HG03469 (cell line): ENCODE measurements at regions not wholly inside any gene's neighbourhood (a gene's known extent, or its start where the extent isn't known, plus 50 kb on each side); places are given as distances from the start of the nearest gene placed in this dataset.
"Not testable (repeated sequence)": the region's sequence is repeated elsewhere in the genome, so short reads cannot be mapped to it uniquely, and the experiment has no call there.

Experiments used
- ATAC-seq: cut with Tn5 transposase; IDR thresholded peaks from one replicate; pipeline ENCODE4 v1.9.1; 2021; ENCODE audit warnings: mild to moderate bottlenecking, moderate library complexity, moderate number of reproducible peaks; ENCODE audit not compliant: unreplicated experiment

DNA sequence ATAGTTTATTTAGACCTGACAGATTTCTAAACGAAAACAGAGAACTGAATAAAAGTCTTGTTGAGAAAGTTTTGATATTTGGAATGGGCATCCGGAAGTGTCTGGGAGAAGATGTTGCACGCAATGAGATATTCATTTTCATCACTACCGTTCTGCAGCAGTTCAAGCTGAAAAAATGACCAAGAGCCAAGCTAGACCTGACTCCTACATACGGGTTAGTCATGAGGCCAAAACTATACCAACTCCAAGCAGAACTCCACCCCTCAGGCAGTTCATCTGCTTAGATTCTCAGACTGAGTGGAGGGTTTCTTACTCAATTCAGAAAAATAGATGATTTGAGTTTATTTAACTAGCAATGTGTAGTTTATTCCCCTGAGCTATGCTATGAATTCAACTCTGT lies 95.4 kb upstream of the ANXA1 start:
- ATAC-seq = no peak

DNA sequence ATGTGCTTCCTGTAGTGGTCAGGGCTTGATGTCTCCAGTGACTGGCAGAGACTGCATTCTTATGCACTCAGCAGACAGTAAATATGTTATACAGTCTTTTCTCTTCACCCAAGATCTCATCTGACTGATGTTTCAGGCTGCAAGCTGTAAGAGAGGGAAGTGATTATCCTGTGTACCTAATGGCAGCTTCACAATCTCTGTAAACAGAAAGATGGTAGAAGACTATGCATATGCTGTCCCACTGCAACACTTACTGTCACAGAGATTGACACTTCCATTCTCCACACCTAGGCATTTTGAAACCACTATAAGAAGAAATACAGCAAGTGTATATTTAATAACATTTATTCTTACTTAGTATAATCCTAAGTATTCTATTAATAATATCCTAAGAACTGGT lies 97.6 kb upstream of the ANXA1 start:
- ATAC-seq = no peak

DNA sequence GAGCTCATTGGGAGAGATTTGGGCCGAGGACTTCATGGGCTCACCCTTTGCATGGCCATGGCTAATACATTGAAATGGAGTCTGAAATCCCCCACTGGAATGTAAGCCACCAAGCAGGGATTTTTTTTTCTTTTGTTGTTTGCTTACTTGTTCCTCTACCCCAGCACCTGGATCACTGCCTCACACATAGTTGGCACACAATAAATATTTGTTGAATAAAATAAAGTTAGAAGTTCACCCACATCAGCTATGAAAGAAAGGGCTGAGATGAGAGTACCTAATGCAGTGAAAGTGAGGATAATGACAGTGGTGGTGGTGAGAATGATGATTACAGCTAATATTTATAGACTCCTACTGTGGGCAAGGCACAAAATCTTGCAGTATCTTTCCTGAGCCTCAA lies 98.1 kb upstream of the ANXA1 start:
- ATAC-seq = no peak

DNA sequence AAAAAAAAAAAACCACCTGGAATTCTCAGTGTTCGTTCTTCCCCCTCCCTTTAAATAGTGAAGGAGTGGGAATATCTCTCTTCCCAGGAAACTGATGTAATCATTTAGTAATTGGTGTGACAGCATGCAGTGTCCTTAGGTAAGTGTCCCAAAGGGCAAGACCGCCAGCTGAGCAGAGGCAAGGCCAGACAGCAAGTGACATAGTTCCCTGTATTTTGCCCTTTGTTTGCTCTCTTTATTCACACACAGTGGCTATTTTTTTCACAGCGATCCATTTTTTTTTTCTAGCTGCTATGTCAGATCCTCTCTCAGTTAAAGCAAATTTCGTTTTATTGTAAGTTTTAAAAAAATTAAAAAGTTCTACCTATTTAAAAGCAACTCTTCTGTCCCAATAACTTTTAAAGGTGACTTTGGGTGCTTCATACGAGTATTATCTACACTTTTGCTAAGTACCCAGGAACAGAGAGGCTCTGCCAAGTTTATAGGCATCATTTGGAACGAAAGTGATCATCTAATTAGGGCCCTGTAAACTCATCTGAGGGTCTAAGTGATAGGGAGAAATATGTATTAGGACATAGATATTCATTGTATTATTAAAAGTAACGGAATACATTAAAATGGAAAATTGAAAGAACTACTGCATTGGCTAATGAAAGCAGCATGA lies 98.2 kb upstream of the ALDH1A1 start:
- no peak for ATAC-seq

DNA sequence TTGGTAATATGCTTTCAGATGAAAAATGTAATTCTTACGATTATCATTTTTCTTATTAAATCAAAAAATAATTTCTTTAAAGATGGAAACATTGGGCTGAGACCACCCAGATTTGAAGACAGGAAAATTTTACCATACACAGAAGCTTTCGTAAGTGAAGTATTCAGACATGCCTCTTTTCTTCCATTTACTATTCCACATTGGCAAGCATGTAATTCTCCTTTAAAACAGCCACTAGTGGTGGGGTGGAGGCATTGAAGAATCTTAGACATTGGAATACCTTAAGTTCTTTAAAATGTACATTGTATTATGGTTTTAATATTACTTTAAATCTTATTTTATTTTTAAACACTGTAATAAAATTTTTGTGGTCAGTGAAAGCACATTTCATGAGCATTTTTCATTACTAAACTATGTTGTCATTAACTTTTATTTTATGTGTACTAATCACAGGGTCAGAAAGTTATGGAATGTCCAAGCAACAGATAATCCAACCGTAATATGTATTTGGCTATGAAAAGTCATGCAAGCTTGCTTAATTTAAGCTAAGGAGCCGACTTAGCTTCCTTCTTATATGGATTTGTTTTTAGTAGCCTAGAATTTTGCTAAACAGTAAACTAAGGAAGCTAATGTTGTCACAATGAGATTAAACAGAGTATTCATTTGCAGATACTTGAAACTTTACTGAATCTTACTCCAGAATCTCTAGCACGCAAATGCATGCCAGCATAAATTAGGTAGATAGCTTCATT lies 97.4 kb upstream of the ALDH1A1 start:
- no peak for ATAC-seq

DNA sequence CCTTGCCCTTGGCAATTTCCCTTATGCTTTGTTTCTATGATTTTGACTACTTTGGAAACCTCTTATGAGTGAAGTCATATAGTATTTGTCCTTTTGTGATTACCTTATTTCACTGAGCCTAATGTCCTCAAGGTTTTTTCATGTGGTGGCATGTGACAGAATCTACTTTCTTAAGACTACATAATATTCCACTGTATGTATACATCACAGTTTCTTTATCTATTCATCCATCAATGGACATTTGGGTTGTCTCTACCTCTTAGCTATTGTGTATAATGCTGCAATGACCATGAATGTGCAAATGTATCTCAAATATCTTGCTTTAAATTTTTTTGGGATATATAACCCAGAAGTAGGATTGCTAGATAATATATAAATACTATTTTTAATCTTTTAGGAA lies 96.4 kb upstream of the ALDH1A1 start:
- no peak for ATAC-seq

DNA sequence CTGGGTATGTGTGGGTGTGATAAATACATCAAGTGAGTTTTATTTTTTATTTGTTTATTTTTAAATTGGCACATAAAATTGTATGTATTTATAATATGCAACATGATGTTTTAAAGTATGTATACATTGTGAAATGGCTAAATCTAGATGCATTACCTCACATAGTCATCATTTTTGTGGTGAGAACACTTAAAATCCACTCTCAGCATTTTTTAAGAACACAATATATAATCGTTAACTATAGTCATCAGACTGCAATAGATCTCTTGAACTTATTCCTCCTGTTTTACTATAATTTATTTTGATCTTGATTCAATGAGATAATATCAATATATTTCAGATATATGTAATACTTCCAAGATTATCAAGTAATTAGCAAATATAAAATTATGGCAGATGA lies 93.9 kb upstream of the ALDH1A1 start:
- no peak for ATAC-seq

DNA sequence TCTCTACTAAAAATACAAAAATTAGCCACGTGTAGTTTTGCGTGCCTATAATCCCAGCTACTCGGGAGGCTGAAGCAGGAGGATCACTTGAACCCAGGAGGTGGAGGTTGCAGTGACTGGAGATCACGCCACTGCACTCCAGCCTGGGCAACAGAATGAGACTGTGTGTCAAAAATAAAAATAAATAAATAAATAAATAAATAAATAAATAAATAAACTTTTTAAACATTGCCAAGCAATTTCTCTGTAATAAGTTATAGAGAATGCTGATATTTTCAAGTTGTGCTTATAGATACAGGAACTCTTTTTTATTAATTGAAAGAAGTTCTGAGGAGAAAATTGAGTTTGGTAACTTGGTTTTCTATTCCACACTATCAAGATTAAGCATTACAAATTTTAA lies 91.9 kb upstream of the ALDH1A1 start:
- ATAC-seq = not testable (repeated sequence)

DNA sequence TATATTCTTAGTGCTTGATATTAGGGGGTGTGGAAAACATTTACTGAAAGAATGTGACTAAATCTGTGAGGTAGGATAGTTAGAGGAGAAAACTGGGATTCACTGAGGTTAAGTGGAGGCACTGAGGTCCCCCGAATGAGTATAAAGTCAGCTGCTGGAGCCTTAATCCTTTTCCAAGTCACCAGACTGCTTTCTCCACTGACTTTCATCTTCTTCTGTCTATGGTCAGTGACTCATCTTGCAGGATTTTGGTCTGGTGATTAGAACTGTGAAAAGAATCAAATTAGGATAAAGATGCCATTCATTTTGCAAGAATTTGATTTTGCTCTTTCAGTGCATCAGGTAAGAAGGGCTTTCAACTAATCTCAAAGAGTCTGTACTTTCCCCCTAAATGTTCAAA lies 89.3 kb upstream of the ALDH1A1 start:
- no peak for ATAC-seq

DNA sequence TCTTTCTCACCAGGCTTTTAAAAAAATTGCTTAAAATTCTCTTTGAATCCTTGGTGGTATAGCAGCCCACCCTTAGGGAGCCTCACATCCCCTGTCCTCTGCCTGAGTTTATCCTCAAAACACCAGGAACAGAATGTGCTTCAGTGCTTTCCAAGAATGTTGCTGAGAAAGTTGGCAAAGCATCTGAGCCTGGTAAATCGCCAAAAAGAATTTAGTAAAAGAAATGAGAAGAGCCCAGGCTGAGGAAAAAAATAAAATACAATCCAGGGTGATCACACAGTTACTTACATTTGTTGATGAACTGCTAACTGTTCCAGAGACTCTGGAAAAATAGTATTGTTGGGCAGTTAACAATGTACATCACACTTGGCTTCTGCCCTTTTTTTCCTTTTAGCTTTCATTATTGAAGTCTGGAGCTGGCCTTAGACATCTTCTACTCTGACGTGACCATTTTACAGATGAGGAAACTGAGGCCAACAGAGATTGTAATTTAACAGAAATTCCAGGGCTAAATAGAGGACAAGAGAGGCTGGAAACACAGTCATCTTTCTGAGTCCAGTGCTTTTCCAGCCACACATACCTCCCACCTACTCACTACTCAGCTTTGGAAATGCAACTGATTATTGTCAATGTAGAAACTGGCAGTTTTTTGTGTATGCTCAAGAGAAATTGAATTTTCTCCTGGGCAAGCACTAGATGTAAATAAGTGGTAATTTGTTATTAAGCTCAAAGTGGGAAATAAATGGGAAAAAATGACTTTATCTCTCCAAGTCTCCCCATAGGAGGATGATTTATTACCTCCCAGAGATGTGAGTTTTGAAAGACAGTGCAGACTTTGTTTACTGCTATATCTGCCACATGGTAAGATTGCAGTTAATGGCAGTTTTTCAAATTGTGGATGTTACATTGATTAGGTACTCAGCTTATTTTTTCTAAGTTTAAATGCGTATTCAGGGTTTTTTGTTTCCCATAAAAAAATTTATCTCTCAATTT lies 86.7 kb upstream of the ALDH1A1 start:
- no peak for ATAC-seq

DNA sequence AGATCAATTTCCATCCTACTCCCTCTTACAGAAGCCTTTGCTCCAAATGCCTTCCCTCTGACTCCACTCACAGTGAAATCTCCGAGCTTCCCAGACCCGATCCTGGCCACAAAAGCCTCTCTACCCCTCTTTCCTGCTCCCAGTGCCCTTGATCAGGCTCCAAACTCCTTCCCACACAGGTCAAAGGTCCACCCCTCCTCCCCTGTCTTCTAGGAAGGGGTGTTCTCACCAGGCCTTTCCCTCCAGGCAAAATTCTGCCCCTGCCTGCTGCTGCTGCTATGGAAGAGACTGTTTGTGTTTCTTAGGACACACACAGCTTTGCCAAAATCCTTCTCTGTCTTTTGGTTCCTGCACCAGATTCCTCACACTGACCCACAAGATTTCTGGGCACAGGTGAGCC lies 85.8 kb upstream of the ALDH1A1 start:
- ATAC-seq = no peak

DNA sequence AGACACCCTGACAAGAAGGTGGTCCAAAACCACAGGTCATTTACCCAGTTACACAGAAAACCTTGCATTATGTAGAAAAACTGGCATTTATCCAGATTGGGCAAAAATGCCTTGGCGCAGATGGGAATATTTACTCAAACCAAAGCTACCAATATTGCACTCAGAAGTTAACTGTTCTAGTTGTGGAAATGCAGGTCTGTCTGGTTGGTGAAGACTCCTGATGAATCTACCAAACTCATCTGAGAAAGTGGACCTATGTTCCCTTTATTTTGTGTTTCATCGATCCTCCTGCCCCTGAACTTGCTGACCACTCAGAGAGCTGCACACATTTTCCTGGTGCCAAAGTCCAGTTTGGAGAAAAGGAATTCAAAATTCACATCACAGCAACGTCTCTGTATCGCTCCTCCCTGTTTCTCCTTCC lies 85.2 kb upstream of the ALDH1A1 start:
- no peak for ATAC-seq

DNA sequence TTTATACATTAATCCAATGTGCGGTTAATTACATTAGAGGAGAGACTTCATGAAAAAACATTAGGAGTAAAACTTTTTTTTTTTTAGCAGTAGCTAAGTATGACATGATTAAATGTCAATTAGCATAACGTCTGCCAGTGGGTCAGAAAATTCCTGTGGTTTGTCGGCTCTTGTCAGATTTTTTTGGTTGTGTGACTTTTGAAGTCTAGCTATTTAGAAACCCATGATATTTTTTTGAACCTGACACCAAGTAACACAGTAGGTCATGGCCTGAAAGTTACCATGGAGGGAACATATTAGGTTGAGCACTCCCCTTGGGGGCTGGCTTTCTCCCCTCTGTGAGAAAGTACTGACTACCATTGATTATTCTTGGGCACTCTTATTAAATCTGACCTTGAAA lies 84.8 kb upstream of the ALDH1A1 start:
- ATAC-seq = no peak

DNA sequence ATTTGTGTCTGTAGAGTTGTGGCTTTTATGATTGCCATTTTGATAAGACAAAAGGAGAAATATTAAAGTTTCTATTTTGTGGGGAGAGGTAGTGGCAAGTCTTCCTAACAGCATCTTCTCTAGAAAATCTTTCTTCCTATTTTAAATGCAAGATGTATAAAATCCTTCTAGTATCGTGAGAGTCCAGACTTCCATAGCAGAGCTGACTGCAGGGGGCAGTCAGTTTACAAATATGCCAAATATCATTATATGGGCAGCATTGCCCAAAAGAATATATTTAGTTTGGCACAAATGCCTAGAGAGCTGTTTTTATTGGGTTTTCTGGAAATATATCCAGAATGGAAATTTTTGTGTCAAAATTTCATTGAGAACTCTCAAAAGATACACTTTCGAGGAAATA lies 82.1 kb upstream of the ALDH1A1 start:
- no peak for ATAC-seq

DNA sequence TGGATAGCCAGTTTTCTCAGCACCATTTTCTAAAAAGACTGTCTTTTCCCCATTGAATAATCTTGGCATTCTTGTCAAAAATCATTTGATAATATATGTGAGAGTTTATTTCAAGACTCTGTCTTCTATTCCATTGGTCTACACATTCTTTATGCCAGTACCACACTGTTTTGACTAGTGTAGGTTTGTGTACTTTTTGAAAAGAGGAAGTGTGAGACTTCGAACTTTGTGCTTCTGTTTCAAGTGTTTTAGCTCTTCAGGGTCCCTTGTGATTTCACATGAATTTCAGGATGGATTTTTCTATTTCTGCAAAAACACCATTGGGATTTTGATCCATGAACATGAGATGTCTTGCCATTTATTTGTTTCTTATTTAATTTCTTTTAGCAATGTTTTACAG lies 78.5 kb upstream of the ALDH1A1 start:
- no peak for ATAC-seq

DNA sequence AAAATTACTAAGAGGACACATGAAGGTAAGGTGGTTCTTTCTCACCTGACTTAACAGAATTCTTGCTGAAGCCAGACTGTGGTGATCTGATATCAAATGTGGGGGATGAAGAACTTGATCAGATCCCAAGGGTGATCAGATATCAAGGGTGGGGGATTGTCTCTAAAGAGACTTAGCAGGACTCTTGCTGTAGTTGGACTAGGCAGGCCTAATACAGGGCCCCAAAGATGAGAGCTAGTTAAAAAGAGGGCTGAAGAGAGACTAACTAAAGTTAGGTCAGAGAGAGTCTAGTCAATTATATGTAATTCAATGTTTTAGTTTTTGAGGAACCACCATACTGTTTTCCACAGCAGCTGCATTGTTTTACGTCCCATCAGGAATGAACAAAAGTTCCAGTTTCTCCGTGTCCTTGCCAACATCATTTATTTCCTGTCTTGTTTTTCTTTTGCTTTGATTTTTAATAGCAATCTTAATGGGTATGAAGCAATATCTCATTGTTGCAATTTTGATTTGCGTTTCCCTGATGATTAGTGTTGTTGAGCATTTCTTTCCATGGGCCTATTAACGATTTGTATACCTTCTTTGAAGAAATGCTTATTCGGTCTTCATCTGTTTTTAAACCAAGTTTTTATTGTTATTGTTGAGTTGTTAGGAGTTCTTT lies 77.6 kb upstream of the ALDH1A1 start:
- ATAC-seq = no peak

DNA sequence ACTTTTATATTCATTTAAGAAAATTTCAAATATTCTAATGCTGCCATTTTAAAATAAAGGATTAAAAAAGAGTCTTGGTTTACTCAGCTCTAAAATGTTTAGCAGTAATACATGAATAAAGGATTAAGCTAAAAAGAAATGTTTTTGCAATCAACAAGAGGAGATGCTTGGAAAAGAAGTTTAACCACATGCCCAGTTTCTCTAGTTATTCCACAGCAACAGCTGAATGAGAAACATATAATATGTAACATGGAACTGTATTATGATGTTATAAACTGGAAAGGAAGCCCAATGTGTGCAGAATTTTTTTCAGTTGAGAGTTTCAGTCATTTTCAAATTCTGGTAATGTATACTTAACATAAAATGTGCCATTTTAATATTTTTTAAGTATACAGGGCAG lies 76.5 kb upstream of the ALDH1A1 start:
- ATAC-seq = no peak

DNA sequence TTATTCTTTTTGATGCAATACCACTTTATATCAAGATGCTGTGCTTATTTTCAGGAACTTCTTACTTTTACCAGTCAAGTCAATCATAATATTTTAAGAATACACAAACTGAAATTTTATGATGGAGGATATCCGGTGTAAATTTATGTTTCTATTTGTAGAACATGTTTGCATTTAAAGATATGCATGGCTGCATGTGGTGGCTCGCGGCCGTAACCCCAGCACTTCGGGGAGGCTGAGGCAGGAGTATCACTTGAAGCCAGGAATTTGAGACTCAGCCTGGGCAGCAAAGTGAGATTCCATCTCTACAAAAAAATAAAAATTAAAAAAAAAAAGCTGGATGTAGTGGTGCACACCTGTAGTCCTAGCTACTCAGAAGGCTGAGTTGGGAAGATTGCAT lies 73.5 kb upstream of the ALDH1A1 start:
- ATAC-seq = no peak

DNA sequence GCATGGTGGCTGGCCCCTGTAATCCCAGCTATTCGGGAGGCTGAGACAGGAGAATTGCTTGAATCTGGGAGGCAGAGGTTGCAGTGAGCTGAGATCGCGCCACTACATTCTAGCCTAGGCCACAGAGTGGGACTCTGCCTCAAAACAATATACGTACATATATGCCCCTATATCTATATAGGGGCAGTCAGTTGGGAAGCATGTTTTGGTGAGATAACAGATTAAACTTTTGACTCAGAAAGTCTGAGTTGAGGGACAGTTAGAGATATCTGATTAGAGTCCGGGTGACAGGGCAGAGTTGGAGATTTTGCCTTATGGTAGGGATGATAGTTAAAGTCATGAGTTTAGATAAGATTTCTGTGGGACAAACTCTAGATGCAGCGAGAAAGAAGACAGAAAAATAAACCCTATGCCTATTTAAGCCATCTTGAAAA lies 71.8 kb upstream of the ALDH1A1 start:
- ATAC-seq = no peak

DNA sequence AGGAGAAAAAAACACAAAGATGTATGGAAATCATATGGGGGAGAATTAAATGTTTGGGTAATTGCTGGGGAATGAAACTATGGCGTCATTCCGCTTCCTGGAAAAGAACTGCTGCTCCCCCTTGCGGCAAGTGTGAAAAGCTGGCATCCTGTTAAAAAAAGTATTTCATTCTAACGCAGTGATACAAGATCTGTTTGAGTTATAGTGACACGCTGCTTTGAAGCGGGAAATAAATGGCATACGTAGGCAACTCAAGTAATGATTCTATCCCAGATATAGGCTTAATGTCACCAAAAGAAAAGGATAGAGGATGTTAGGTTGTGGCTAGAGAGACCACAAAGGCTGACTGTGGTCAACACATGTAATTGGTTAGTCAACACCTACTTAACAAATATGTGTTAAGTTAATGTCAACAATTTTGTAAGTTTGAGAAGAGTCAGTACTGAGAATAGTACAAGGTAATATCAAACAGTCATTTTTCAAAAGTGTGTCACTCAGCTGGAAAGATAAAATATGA lies 70.2 kb upstream of the ALDH1A1 start:
- peak; percentile 58 for ATAC-seq

DNA sequence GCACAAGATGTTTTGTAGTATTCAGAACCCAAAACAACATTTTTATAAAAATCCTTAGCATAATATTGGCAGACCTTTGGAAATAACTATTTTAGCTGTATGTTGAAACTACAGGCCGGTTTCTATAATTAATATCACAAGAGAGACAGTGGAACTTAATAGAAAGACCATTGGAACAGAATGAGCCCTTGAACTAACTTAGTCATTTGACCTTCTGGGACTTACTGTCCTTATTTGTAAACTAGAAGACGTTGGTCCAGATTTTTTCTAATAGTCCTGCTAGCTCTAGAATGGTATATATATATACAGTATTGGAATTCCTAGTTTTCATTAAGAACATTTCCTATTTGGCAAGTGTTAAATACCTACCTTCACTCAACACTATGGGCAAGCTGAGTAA lies 69.5 kb upstream of the ALDH1A1 start:
- ATAC-seq = no peak
